GM18517 (cell line): ENCODE measurements at regions not wholly inside any gene's neighbourhood (a gene's known extent, or its start where the extent isn't known, plus 50 kb on each side); places are given as distances from the start of the nearest gene placed in this dataset.
A peak's percentile ranks its signal among the peaks of the same experiment; 100 is the strongest.
"Not testable (repeated sequence)": the region's sequence is repeated elsewhere in the genome, so short reads cannot be mapped to it uniquely, and the experiment has no call there.

Source experiments
- ATAC-seq: cut with Tn5 transposase; IDR thresholded peaks from one replicate; pipeline ENCODE4 v1.9.1; 2021; ENCODE audit warnings: mild to moderate bottlenecking, moderate library complexity; ENCODE audit not compliant: unreplicated experiment

- ATAC-seq: no peak
These were observed 341.8 kb upstream of the GJE1 start for GRCh38 chr6:141790921-141791320.

- no peak for ATAC-seq
These were observed 344.6 kb upstream of the GJE1 start for GRCh38 chr6:141788096-141788495.

GRCh38 chr6:141783585-141783984 lies 349.1 kb upstream of the GJE1 start:
- no peak for ATAC-seq

GRCh38 chr6:141780296-141780695 lies 352.4 kb upstream of the GJE1 start:
- no peak for ATAC-seq

GRCh38 chr6:141764388-141764787 lies 368.3 kb upstream of the GJE1 start:
- no peak for ATAC-seq

GRCh38 chr6:141758430-141758829 lies 374.3 kb upstream of the GJE1 start:
- no peak for ATAC-seq

- ATAC-seq: no peak
These were observed 379.5 kb upstream of the GJE1 start for GRCh38 chr6:141753180-141753579.

GRCh38 chr6:141752677-141753076 lies 380.0 kb upstream of the GJE1 start:
- ATAC-seq: peak; percentile 64

- ATAC-seq: not testable (repeated sequence)
These were observed 386.4 kb upstream of the GJE1 start for GRCh38 chr6:141746324-141746723.

GRCh38 chr6:141744971-141745370 lies 387.8 kb upstream of the GJE1 start:
- ATAC-seq: no peak

- no peak for ATAC-seq
These were observed 388.4 kb upstream of the GJE1 start for GRCh38 chr6:141744194-141744925.

- no peak for ATAC-seq
These were observed 396.6 kb upstream of the GJE1 start for GRCh38 chr6:141736104-141736503.

GRCh38 chr6:141735126-141735525 lies 397.6 kb upstream of the GJE1 start:
- ATAC-seq: no peak

- ATAC-seq: no peak
These were observed 398.5 kb upstream of the GJE1 start for GRCh38 chr6:141734071-141734840.

GRCh38 chr6:141729146-141729545 lies 403.6 kb upstream of the GJE1 start:
- ATAC-seq: no peak

GRCh38 chr6:141728330-141728729 lies 404.4 kb upstream of the GJE1 start:
- ATAC-seq: no peak

GRCh38 chr6:141726248-141726647 lies 406.5 kb upstream of the GJE1 start:
- no peak for ATAC-seq

- no peak for ATAC-seq
These were observed 408.0 kb upstream of the GJE1 start for GRCh38 chr6:141724731-141725130.

GRCh38 chr6:141719476-141719875 lies 413.2 kb upstream of the GJE1 start:
- no peak for ATAC-seq

GRCh38 chr6:141705431-141705830 lies 427.3 kb upstream of the GJE1 start:
- no peak for ATAC-seq

- ATAC-seq: no peak
These were observed 428.6 kb upstream of the GJE1 start for GRCh38 chr6:141704151-141704550.

GRCh38 chr6:141701732-141702131 lies 431.0 kb upstream of the GJE1 start:
- ATAC-seq: no peak
